ENCODE measurements at regions not wholly inside any gene's neighbourhood (a gene's known extent, or its start where the extent isn't known, plus 50 kb on each side); places are given as distances from the start of the nearest gene placed in this dataset.
"Not testable (repeated sequence)": the region's sequence is repeated elsewhere in the genome, so short reads cannot be mapped to it uniquely, and the experiment has no call there.

DNA sequence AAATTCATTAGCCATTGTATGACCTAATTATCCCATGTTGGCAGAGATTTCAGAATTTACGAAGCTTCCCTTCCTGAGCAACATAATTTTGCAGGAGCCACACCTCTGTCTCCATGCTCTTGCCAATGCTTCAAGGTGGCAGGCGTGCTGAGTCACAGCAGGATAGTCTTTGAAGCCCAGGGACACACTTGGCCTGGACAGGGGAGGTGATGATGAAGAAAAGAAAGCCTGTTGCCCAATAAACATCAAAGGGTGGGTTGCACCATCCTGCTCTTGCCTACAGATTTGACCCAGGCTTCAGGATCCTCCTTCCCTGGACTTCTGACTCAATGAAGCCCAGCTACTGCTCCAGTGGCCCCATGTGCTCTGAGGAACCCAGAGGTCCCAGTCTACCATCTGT is 117.1 kb downstream of the MINAR1 start:
- H3K9ac ChIP-seq (ENCODE audit: insufficient read length), result no peak overlapping the region
- H3K36me3 ChIP-seq (ENCODE audit: insufficient read depth, low read length), result no peaks in the 10 kb centered on the region
- H3K9me3 ChIP-seq (ENCODE audit: low read depth, low read length), result no peaks in the 10 kb centered on the region
- H3K27ac ChIP-seq, result no peak overlapping the region
- H3K4me3 ChIP-seq, result no peak overlapping the region
- TF ChIP-seq FOXP2 (optimal IDR thresholded peaks at IDR 0.05; ENCODE audit: control extremely low read depth, extremely low read length, insufficient read depth), result no peak
- no peak for TF ChIP-seq EZH2 (IDR thresholded peaks at IDR 0.05)
- TF ChIP-seq POLR2AphosphoS5 (IDR thresholded peaks at IDR 0.05; ENCODE audit: borderline replicate concordance, low read depth, low read length), result no peak
- DNase-seq (ENCODE audit: low read depth, low spot score), result no peak

- no peak overlapping the region for H3K27ac ChIP-seq
- no peak overlapping the region for H3K9ac ChIP-seq (ENCODE audit: insufficient read length)
- no peaks in the 10 kb centered on the region for H3K9me3 ChIP-seq (ENCODE audit: low read depth, low read length)
- no peak for DNase-seq (ENCODE audit: low read depth, low spot score)
- TF ChIP-seq FOXP2 (optimal IDR thresholded peaks at IDR 0.05; ENCODE audit: control extremely low read depth, extremely low read length, insufficient read depth) (no peak), POLR2AphosphoS5 (IDR thresholded peaks at IDR 0.05; ENCODE audit: borderline replicate concordance, low read depth, low read length) (no peak), EZH2 (IDR thresholded peaks at IDR 0.05) (no peak)
- no peaks in the 10 kb centered on the region for H3K36me3 ChIP-seq (ENCODE audit: insufficient read depth, low read length)
- no peak overlapping the region for H3K4me3 ChIP-seq
Measured at GRCh38 chr15:79560384-79560783, 128.2 kb downstream of the MINAR1 start.

- Histone ChIP-seq H3K36me3 (ENCODE audit: insufficient read depth, low read length) (no peaks in the 10 kb centered on the region), H3K27ac (no peak overlapping the region), H3K4me3 (no peak overlapping the region), H3K9ac (ENCODE audit: insufficient read length) (no peak overlapping the region), H3K9me3 (ENCODE audit: low read depth, low read length) (no peaks in the 10 kb centered on the region)
- TF ChIP-seq EZH2 (IDR thresholded peaks at IDR 0.05), result no peak
- no peak for TF ChIP-seq FOXP2 (optimal IDR thresholded peaks at IDR 0.05; ENCODE audit: control extremely low read depth, extremely low read length, insufficient read depth)
- no peak for TF ChIP-seq POLR2AphosphoS5 (IDR thresholded peaks at IDR 0.05; ENCODE audit: borderline replicate concordance, low read depth, low read length)
- no peak for DNase-seq (ENCODE audit: low read depth, low spot score)
Measured at GRCh38 chr15:79561982-79562381, 129.8 kb downstream of the MINAR1 start.

DNA sequence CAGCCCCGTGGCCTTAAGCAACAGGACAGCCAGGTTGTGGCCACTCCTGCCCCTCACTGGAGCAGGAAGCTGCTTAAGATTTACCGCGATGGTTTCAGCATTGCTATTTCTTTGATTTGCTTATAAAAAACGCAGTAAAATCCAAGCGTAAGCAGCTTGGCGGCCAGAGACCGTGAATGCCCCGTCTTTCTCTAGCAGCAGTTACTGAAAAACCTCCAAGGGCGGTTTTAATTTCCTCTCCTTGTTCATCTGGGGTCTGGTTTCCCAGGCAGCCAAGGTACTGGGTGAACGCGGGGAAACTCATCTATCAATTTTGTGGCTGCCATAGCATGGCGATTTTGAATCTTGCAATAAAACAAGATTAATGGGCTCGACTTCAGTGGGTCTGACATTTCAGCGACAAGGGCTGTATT is 130.3 kb downstream of the MINAR1 start:
- no peak for DNase-seq (ENCODE audit: low read depth, low spot score)
- Histone ChIP-seq H3K9me3 (ENCODE audit: low read depth, low read length) (no peaks in the 10 kb centered on the region), H3K27ac (no peak overlapping the region), H3K4me3 (no peak overlapping the region), H3K36me3 (ENCODE audit: insufficient read depth, low read length) (no peaks in the 10 kb centered on the region), H3K9ac (ENCODE audit: insufficient read length) (no peak overlapping the region)
- TF ChIP-seq FOXP2 (optimal IDR thresholded peaks at IDR 0.05; ENCODE audit: control extremely low read depth, extremely low read length, insufficient read depth) (no peak), POLR2AphosphoS5 (IDR thresholded peaks at IDR 0.05; ENCODE audit: borderline replicate concordance, low read depth, low read length) (no peak), EZH2 (IDR thresholded peaks at IDR 0.05) (no peak)

DNA sequence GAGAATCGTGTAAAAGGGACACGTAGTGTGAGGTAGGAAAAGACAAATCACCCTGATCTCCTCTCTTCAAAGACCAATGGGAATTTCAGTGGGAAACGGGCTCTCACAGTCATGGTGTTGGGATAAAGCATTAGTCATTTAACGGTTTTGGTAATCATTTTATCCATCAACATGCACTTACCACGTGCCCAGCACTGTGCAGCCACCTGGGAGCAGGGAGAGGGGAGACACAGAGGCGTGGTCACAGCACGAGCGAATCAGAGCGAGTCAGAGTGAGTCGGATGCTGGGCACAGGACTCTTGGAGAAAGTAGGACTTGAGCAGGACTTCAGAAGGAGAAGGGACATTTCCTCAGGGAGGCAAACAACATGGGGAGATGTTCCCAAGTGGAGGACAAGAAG is 130.8 kb downstream of the MINAR1 start:
- Histone ChIP-seq H3K9me3 (ENCODE audit: low read depth, low read length) (no peaks in the 10 kb centered on the region), H3K27ac (no peak overlapping the region), H3K36me3 (ENCODE audit: insufficient read depth, low read length) (no peaks in the 10 kb centered on the region), H3K4me3 (no peak overlapping the region), H3K9ac (ENCODE audit: insufficient read length) (no peak overlapping the region)
- no peak for DNase-seq (ENCODE audit: low read depth, low spot score)
- no peak for TF ChIP-seq EZH2 (IDR thresholded peaks at IDR 0.05)
- TF ChIP-seq POLR2AphosphoS5 (IDR thresholded peaks at IDR 0.05; ENCODE audit: borderline replicate concordance, low read depth, low read length), result no peak
- TF ChIP-seq FOXP2 (optimal IDR thresholded peaks at IDR 0.05; ENCODE audit: control extremely low read depth, extremely low read length, insufficient read depth), result no peak

- TF ChIP-seq FOXP2 (optimal IDR thresholded peaks at IDR 0.05; ENCODE audit: control extremely low read depth, extremely low read length, insufficient read depth) (no peak), EZH2 (IDR thresholded peaks at IDR 0.05) (no peak), POLR2AphosphoS5 (IDR thresholded peaks at IDR 0.05; ENCODE audit: borderline replicate concordance, low read depth, low read length) (no peak)
- Histone ChIP-seq H3K9me3 (ENCODE audit: low read depth, low read length) (no peaks in the 10 kb centered on the region), H3K27ac (no peak overlapping the region), H3K36me3 (ENCODE audit: insufficient read depth, low read length) (no peaks in the 10 kb centered on the region), H3K4me3 (no peak overlapping the region), H3K9ac (ENCODE audit: insufficient read length) (no peak overlapping the region)
- no peak for DNase-seq (ENCODE audit: low read depth, low spot score)
Measured at GRCh38 chr15:79570004-79570403, 137.9 kb downstream of the MINAR1 start.

GRCh38 chr15:79572691-79573404 is 140.7 kb downstream of the MINAR1 start:
- TF ChIP-seq FOXP2 (optimal IDR thresholded peaks at IDR 0.05; ENCODE audit: control extremely low read depth, extremely low read length, insufficient read depth) (no peak), EZH2 (IDR thresholded peaks at IDR 0.05) (no peak), POLR2AphosphoS5 (IDR thresholded peaks at IDR 0.05; ENCODE audit: borderline replicate concordance, low read depth, low read length) (no peak)

GRCh38 chr15:79574431-79575273 is 142.5 kb downstream of the MINAR1 start:
- H3K9ac ChIP-seq (ENCODE audit: insufficient read length); H3K9me3 ChIP-seq (ENCODE audit: low read depth, low read length); H3K36me3 ChIP-seq (ENCODE audit: insufficient read depth, low read length); H3K27ac ChIP-seq; DNase-seq (ENCODE audit: low read depth, low spot score); H3K4me3 ChIP-seq: not testable (repeated sequence)

More at GRCh38 chr15:79572691-79573404, 140.7 kb downstream of the MINAR1 start:
- no peak overlapping the region for H3K9ac ChIP-seq (ENCODE audit: insufficient read length)
- H3K36me3 ChIP-seq (ENCODE audit: insufficient read depth, low read length), result no peaks in the 10 kb centered on the region
- H3K27ac ChIP-seq, result no peak overlapping the region
- DNase-seq (ENCODE audit: low read depth, low spot score), result no peak
- H3K4me3 ChIP-seq, result no peak overlapping the region
- no peaks in the 10 kb centered on the region for H3K9me3 ChIP-seq (ENCODE audit: low read depth, low read length)

Measured in SK-N-MC (cell line).